Parathyroid adenoma (tissue), 2 donors: ENCODE measurements at regions not wholly inside any gene's neighbourhood (a gene's known extent, or its start where the extent isn't known, plus 50 kb on each side); places are given as distances from the start of the nearest gene placed in this dataset.
"Not testable (repeated sequence)": the region's sequence is repeated elsewhere in the genome, so short reads cannot be mapped to it uniquely, and the experiment has no call there.

Experiments used
- H2AFZ ChIP-seq: fragments of 300-600 bp; sonication (generic); one replicate; pipeline ENCODE4 v1.7.0; 2017; ENCODE audit warnings: antibody characterized with exemption, mild to moderate bottlenecking
- H3K27ac ChIP-seq: fragments of 300-600 bp; sonication (generic); one replicate; pipeline ENCODE4 v1.7.0; 2017
- H3K27me3 ChIP-seq: fragments of 300-600 bp; sonication (generic); one replicate; pipeline ENCODE4 v1.7.0; 2017; ENCODE audit warnings: low read length; ENCODE audit not compliant: control insufficient read depth, insufficient read depth
- H3K36me3 ChIP-seq: fragments of 300-600 bp; sonication (generic); one replicate; pipeline ENCODE4 v1.7.0; 2017; ENCODE audit warnings: low read length; ENCODE audit not compliant: control insufficient read depth, insufficient read depth
- H3K4me1 ChIP-seq: fragments of 300-600 bp; sonication (generic); one replicate; pipeline ENCODE4 v1.7.0; 2017; ENCODE audit warnings: control low read depth
- H3K4me2 ChIP-seq: fragments of 300-600 bp; sonication (generic); one replicate; pipeline ENCODE4 v1.7.0; 2017; ENCODE audit warnings: low read length
- H3K4me3 ChIP-seq: fragments of 300-600 bp; sonication (generic); one replicate; pipeline ENCODE4 v1.7.0; 2017; ENCODE audit warnings: low read depth, low read length
- H3K79me2 ChIP-seq: fragments of 300-600 bp; sonication (generic); one replicate; pipeline ENCODE4 v1.7.0; 2017; ENCODE audit warnings: control low read depth
- H3K9ac ChIP-seq: fragments of 300-600 bp; sonication (generic); one replicate; pipeline ENCODE4 v1.7.0; 2017; ENCODE audit warnings: mild to moderate bottlenecking
- H3K9me3 ChIP-seq: fragments of 300-600 bp; sonication (generic); one replicate; pipeline ENCODE4 v1.7.0; 2017; ENCODE audit warnings: low read length; ENCODE audit not compliant: control insufficient read depth
- TF ChIP-seq, protein P1 (sequence below): fragments of 300-600 bp; sonication (generic); IDR thresholded peaks from one replicate; pipeline ENCODE4 v1.7.0; 2017; ENCODE audit warnings: antibody characterized with exemption, mild to moderate bottlenecking
- donor health status: primary hyperparathyroidism.

- H3K79me2 ChIP-seq: no peaks in the 10 kb centered on the region
- no peaks in the 10 kb centered on the region for H3K36me3 ChIP-seq
- no peak overlapping the region for H3K4me3 ChIP-seq
- H3K27me3 ChIP-seq: no peaks in the 10 kb centered on the region
- no peaks in the 10 kb centered on the region for H3K4me1 ChIP-seq
- H3K9ac ChIP-seq: no peak overlapping the region
- H2AFZ ChIP-seq: no peak overlapping the region
- H3K9me3 ChIP-seq: no peaks in the 10 kb centered on the region
- H3K27ac ChIP-seq: no peak overlapping the region
- TF ChIP-seq, protein P1, sequence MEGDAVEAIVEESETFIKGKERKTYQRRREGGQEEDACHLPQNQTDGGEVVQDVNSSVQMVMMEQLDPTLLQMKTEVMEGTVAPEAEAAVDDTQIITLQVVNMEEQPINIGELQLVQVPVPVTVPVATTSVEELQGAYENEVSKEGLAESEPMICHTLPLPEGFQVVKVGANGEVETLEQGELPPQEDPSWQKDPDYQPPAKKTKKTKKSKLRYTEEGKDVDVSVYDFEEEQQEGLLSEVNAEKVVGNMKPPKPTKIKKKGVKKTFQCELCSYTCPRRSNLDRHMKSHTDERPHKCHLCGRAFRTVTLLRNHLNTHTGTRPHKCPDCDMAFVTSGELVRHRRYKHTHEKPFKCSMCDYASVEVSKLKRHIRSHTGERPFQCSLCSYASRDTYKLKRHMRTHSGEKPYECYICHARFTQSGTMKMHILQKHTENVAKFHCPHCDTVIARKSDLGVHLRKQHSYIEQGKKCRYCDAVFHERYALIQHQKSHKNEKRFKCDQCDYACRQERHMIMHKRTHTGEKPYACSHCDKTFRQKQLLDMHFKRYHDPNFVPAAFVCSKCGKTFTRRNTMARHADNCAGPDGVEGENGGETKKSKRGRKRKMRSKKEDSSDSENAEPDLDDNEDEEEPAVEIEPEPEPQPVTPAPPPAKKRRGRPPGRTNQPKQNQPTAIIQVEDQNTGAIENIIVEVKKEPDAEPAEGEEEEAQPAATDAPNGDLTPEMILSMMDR: no peak
- no peak overlapping the region for H3K4me2 ChIP-seq
Measured at GRCh38 chr18:6569813-6570212, 155.1 kb upstream of the L3MBTL4 start.

DNA sequence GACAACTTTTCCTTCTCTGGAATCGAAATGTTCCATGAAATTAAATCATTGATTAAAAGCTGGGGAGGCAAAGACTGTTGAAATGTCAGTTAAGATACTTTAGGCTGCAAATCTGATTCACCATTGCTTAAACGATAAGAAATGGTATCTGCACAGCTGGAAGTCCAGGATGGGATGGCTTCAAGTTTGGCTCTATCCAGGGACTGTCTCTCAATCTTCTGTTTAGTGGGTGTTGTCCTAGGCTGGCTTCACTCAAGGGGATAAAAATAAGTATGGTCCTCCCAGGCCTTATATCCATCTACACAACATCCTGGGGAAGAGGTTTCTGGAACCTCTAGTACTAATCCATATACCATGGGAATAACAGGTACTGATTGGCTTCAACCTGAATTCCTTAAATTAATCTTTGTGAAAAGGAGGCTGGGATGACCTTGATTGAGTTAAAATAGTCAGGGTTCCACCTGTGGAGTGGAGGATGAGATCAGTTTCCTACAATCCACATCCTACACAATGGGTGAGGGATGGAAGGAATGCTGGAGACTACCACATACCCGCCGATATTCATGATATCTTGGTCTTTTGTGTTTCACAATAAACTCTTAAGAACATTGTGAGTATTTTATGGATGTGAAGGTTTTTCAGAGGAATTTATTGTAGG, 156.0 kb upstream of the L3MBTL4 start:
- Histone ChIP-seq H3K27me3 (no peaks in the 10 kb centered on the region), H3K4me1 (no peaks in the 10 kb centered on the region), H3K79me2 (no peaks in the 10 kb centered on the region), H3K4me2 (no peak overlapping the region), H2AFZ (no peak overlapping the region), H3K27ac (no peak overlapping the region), H3K9ac (no peak overlapping the region), H3K36me3 (no peaks in the 10 kb centered on the region), H3K9me3 (no peaks in the 10 kb centered on the region), H3K4me3 (no peak overlapping the region)
- TF ChIP-seq, protein P1: no peak

DNA sequence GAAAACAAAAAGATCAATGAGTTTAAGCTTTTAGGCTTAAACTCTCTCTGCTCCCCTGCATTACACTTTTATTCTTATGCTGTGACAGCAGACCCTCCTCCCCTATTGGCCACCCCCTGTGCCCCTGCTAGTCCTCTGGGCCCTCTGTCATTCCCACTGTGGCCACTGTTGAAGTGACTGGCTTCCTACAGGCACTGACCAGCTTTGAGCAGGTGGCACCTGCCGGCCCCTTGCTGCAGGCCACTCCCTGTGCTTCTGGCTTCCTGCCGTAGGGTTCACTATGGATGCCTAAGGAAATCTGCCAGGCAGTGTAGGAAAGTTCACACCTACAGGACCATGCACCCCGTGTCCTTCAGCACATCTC, 156.5 kb upstream of the L3MBTL4 start:
- H3K79me2 ChIP-seq: no peaks in the 10 kb centered on the region
- no peak overlapping the region for H3K9ac ChIP-seq
- no peaks in the 10 kb centered on the region for H3K27me3 ChIP-seq
- no peak overlapping the region for H2AFZ ChIP-seq
- H3K4me3 ChIP-seq: no peak overlapping the region
- H3K4me2 ChIP-seq: no peak overlapping the region
- H3K9me3 ChIP-seq: no peaks in the 10 kb centered on the region
- H3K36me3 ChIP-seq: no peaks in the 10 kb centered on the region
- TF ChIP-seq, protein P1: no peak
- no peaks in the 10 kb centered on the region for H3K4me1 ChIP-seq
- H3K27ac ChIP-seq: no peak overlapping the region

DNA sequence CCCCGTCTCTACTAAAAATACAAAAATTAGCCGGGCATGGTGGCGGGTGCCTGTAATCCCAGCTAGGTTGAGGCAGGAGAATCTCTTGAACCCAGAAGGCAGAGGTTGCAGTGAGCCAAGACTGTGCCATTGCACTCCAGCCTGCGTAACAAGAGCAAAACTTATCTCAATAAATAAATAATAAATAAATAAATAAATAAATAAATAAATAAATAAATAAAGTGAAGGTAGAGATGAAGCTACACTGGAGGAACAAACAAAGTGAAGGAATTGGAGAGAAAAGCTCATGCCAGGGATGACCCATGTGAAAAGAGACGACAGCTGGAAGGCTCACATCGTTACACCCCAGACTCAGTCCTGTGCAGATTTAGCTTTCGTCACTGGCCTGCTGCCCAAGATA, 157.3 kb upstream of the ARHGAP28 start:
- H3K4me2 ChIP-seq, H2AFZ ChIP-seq, H3K27ac ChIP-seq, H3K79me2 ChIP-seq, H3K4me1 ChIP-seq, H3K27me3 ChIP-seq, H3K4me3 ChIP-seq, H3K9ac ChIP-seq, H3K36me3 ChIP-seq, H3K9me3 ChIP-seq: not testable (repeated sequence)

GRCh38 chr18:6574631-6575030, 154.9 kb upstream of the ARHGAP28 start:
- TF ChIP-seq, protein P1: no peak
- no peaks in the 10 kb centered on the region for H3K4me1 ChIP-seq

More at GRCh38 chr18:6574631-6575030, 154.9 kb upstream of the ARHGAP28 start:
- no peaks in the 10 kb centered on the region for H3K79me2 ChIP-seq
- no peak overlapping the region for H2AFZ ChIP-seq
- no peak overlapping the region for H3K9ac ChIP-seq
- H3K36me3 ChIP-seq: no peaks in the 10 kb centered on the region
- no peaks in the 10 kb centered on the region for H3K27me3 ChIP-seq
- H3K4me2 ChIP-seq: no peak overlapping the region
- no peak overlapping the region for H3K27ac ChIP-seq
- H3K4me3 ChIP-seq: no peak overlapping the region
- no peaks in the 10 kb centered on the region for H3K9me3 ChIP-seq
